ENCODE measurements at regions not wholly inside any gene's neighbourhood (a gene's known extent, or its start where the extent isn't known, plus 50 kb on each side); places are given as distances from the start of the nearest gene placed in this dataset.

DNA sequence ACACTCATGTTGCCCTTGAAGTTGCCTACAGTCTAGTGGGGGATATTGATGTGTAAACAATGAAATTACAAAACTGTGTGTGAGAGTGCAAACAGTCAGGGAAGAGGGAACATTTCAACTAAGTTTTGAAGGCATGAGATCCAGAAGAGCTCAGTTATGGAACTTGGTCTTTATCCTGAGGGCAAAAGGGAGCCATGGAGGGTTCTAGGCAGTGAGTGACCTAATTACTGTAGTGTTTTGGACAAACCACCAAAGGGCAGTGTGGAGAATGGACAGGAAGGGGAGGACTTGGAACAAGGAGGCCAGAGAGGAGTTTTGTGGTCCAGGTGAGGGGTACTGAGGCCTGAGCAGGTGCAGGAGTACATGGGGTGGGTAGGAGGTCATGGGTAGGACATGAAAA is 143.7 kb upstream of the SMIM23 start:
- FAIRE-seq (no peak), DNase-seq (ENCODE audit: insufficient read length, low spot score) (no peak)
- no peak for TF ChIP-seq POLR2A (IDR thresholded peaks at IDR 0.05; ENCODE audit: low read depth, low read length)

DNA sequence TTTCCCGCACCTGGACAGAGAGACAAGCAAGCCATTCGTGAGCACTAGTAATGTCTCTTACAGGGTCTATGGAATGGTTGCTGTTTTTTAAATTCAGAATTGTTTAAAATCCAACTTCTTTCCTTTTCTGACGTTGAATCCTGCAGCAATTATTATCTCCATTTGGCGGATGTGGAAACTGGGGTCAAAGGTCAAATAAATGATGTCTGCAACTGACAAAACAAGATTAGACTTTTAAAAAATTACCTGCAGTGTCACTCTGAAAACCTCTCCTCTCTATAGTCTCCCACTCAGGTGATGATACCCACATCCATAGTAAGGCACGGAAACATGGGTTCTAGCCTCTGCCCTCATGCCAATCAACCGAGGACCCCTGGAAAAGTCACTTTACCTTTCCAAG is 142.7 kb upstream of the SMIM23 start:
- FAIRE-seq (no peak), DNase-seq (ENCODE audit: insufficient read length, low spot score) (no peak)
- TF ChIP-seq POLR2A (IDR thresholded peaks at IDR 0.05; ENCODE audit: low read depth, low read length), result no peak

DNA sequence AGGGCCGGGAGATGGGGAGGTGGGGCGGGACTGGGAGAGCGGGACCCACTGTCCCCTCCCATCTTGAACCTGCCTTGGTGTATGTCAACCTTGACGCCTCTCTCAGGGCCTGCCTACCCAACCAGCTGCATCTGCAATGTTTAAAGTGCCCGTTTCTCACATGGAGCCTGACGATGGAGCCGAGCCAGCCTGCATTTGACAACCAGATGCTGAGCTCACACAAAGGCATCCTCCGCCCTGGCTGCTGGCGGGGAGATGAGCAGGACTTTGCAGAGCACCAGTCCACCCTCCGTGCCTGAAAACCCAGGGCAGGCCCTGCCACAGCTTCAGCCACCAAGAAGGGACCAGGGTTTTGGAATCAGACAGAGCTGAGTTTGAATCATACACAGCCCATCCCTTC is 141.1 kb upstream of the SMIM23 start:
- DNase-seq (ENCODE audit: insufficient read length, low spot score), result no peak
- TF ChIP-seq POLR2A (IDR thresholded peaks at IDR 0.05; ENCODE audit: low read depth, low read length), result no peak
- FAIRE-seq, result no peak

DNA sequence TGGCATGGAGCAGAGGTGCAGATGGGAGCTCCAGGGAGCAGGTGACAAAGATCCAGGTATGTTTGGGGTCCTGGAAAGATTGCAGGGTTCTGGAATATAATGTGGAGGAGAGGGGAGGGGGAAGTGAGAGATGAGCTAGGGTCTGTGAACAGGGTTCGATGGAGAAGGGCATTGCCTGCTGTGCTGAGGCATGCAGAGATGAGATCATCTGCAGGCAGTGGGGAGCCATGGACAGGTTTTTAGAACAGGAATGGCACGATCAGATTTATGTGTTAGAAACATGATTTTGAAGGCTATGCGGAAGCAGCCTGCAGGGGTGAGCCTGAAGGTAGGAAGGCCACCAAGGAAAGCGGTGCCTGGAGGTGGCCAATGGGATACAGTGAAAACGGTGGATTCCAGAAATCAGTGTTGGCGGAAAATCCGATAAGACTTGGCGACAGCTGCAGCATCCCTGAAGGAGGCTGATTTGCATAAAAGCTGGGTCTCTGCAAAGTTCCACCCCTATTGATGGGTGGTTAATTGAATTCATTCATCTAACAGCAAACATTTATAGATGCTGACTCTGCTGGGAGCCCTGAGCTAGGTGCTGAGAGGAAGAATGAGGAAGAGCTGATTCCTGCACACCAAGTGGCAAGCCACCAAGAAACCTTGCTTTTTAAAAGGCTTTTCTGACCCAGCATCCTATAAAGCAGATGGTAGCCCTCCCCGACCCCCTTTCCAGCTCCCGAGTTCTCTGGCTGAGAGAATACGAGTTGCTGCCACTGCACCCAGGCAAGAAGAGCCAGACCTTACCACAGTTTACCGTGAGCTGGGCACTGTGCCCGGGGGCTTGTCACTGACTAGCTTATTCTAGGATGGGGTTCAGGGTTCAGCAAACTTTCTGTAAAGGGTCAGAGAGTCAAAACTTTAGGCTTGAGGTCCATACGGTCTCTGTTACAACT is 139.2 kb upstream of the SMIM23 start:
- FAIRE-seq (no peak), DNase-seq (ENCODE audit: insufficient read length, low spot score) (no peak)
- TF ChIP-seq POLR2A (IDR thresholded peaks at IDR 0.05; ENCODE audit: low read depth, low read length), result no peak

DNA sequence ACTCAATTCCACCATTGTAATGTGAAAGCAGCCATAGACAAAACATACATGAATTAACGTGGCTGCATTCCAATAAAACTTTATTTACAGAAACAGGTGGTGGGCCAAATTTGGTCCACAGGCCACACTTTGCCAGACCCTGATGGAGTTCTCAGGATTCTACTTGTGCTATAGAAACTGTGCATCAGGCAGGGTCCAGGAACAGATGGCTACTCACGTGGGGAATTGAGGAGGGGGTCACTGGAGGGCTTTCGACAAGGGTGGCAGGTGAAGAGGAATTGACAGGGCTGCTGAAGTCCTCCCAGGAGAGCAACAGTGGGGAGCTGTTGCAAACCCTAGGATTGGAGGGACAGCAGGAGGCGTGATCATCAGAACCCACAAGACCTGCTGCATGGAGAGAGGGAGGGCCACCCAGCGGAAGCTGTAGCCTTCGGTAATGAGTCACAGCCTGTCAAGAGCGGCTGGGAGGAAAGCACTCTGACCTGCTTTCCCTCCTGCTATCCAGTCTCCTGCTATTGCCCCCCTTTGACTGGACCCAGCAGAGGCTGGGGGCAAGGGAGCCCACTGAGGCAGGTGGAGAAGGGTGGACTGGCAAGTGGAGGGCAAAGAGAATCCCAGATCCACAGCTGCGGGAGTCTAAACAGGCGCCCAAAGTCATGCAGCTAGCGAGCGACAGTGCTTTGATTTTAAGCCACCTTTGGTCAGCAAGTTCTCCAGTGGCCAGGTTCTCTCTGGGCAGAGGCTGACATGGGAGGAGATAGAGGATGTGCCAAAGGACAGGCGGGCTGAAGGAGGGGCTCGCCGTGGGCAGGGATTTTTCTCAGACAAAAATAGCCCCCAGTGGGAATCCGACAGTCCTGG is 138.3 kb upstream of the SMIM23 start:
- TF ChIP-seq POLR2A (IDR thresholded peaks at IDR 0.05; ENCODE audit: low read depth, low read length), result peak; percentile 34; the same call in 1 of the 2 replicates
- DNase-seq (ENCODE audit: insufficient read length, low spot score), result peak; percentile 92
- peak; percentile 64 for FAIRE-seq

DNA sequence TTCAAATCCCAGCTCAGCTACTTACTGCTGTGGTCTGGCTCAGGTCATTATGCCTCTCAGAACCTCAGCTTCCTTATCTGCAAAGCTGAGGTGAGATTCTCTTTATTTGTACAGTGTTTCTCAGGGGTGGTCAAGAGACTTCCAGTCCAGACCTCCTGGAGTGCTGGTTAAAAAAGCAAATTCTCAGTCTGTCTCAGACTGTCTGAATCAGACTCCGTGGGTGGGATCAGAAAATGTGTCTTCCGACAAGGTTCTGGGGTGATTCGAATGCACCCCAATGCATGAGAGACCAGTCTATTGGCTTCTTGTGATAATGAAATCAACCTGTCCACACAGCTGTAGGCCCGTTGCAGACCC is 137.7 kb upstream of the SMIM23 start:
- no peak for FAIRE-seq
- DNase-seq (ENCODE audit: insufficient read length, low spot score), result no peak
- no peak for TF ChIP-seq POLR2A (IDR thresholded peaks at IDR 0.05; ENCODE audit: low read depth, low read length)

DNA sequence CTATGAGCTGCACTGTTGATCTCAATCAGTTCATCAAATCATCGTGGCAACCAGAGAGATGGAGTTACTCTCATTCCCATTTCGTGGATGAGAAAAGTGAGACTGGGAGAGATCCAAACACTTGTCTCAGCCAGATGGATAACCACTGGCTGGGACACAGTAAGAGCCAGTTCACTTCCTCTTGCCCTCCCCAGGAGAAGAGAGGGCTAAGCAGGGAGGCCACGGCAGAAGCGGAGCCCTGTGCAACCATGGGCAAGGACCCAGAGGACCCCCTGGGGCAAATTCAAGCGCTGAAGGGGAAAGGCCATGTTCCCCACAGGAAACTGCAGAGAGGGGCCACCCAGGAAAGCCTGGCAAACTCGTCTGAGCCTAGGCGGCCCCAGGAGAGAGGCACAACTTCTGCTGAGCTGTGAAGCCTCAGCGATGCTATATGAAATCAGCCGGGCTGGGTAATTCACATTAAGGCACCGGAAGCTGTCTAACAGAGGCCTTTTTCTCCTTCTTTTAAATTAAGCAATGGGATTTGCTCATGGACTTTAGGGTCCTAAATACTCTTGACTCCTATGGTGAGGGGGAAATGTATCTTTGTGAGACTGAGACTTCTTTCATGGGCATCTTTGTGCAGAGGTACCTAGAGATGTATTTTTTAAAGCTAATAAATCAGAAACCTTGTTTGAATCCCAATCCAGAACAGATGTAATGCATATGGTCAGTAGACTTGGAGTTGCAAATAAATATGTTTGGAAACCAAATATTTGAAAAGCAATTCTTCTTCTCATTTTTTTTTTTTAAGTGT is 137.1 kb upstream of the SMIM23 start:
- DNase-seq (ENCODE audit: insufficient read length, low spot score), result no peak
- no peak for TF ChIP-seq POLR2A (IDR thresholded peaks at IDR 0.05; ENCODE audit: low read depth, low read length)
- no peak for FAIRE-seq

DNA sequence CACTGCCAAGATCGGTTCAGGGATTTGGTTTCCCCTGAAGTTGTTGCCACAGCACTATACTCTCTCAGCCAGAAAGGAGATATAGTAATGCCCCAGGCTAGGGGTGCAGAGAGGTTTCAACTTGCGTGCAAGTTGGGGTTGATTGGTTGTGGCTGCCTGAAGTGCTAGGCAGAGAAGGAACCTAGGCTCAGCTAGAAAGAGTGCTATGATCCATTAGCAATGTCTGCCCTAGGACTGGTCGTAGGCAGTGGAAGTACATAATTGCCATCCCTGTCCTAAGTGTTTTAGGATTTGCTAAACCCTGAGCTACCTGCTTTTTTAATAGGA is 136.6 kb upstream of the SMIM23 start:
- no peak for FAIRE-seq
- no peak for TF ChIP-seq POLR2A (IDR thresholded peaks at IDR 0.05; ENCODE audit: low read depth, low read length)
- DNase-seq (ENCODE audit: insufficient read length, low spot score), result no peak

DNA sequence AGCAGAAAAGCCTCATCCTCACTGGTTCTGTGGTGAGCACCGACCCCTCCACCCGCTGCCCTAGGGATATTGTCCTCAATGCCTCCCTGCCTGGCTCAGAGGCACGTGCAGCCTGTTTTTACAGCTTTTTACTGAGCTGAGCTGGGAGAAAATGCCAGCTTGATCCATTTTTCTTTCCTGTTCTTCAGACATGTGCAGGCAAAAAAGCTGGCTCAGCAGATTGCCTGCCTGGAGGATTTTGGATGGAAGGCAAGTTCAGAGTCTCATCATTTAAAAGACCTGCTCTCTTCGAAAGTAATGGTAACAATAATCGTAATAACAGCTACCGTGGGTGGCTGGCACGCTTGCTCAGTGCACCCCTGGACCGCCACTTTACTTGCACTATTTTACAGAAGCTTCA is 135.0 kb upstream of the SMIM23 start:
- DNase-seq (ENCODE audit: insufficient read length, low spot score) (no peak), FAIRE-seq (no peak)
- TF ChIP-seq POLR2A (IDR thresholded peaks at IDR 0.05; ENCODE audit: low read depth, low read length), result no peak

DNA sequence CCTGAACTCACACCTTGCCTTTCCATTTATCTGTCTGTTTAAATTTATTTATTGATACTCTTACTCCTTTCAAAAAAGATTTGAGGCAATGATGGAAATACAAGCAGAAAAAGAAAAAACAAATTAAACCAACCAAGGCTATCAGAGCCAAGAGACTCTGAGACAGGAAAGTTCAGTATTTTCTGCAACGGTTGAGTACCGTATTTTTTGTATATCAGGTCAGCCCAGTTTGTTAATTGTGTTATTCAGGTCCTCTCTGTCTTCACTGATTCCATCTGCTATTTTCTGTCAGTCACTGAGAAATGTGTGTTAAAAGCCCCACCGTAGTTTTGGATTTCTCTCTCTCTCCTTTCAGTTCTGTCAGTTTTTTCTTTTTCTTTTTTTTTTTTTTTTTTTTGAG is 134.5 kb upstream of the SMIM23 start:
- FAIRE-seq, result no peak
- DNase-seq (ENCODE audit: insufficient read length, low spot score), result no peak
- TF ChIP-seq POLR2A (IDR thresholded peaks at IDR 0.05; ENCODE audit: low read depth, low read length), result no peak

DNA sequence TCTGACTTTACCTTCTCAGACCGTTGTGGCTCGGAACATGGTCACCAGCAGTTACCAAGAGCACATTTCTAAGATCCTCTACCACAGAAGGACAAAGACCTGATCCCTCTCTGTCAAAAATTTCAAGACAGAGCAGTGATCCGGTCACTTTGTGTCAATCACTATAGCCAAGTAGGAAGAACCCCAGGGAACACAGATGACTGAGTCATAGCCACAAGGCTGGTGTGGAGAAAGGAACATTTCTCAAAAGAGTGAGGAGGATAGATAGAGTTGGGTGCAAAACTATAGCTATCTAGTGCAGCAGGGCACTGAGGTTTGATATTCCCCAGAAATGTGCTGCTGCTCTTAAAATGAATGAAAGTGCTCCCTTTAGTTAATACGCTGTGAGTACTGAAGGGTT is 130.7 kb upstream of the SMIM23 start:
- DNase-seq (ENCODE audit: insufficient read length, low spot score) (no peak), FAIRE-seq (no peak)
- TF ChIP-seq POLR2A (IDR thresholded peaks at IDR 0.05; ENCODE audit: low read depth, low read length), result no peak

DNA sequence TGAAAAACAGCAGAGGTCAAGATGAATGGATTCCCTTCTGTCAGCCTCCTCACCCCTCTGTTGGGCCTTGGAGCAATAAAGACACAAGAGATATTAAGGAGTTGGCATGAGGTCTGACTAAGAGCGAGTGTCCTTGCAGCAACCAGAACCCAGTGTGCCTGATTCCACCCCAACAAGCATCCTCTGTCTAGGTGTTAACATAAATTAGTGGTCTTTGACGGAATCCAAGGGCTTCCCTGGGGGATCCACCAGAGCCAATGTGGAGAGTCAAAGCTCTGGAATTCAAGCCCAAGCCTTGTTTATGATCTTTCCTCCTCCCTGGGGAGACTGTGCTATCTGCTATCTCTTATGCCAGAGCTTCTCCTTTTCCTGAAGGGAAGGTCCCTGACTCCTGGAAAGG is 128.1 kb upstream of the SMIM23 start:
- no peak for DNase-seq (ENCODE audit: insufficient read length, low spot score)
- no peak for FAIRE-seq
- no peak for TF ChIP-seq POLR2A (IDR thresholded peaks at IDR 0.05; ENCODE audit: low read depth, low read length)

DNA sequence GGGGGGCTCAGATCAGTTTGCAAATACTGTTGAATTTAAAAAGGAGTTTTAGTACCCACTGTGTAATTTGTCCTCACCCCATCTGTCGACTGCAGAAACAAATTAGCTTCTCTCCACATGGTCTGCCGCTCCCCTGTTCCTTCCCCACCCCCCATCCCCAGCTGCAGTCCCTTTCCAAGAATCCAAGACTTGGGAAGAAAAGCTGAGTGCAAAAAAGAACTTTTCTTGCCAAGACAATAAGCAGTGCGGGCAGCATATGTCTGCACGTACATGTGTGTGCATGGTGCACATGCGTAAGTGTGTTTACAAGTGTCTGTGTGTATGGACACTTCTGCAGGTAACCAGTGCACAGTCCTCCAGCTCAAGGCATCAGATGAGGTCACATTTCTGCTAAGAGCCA is 125.7 kb upstream of the SMIM23 start:
- no peak for DNase-seq (ENCODE audit: insufficient read length, low spot score)
- TF ChIP-seq POLR2A (IDR thresholded peaks at IDR 0.05; ENCODE audit: low read depth, low read length), result no peak

DNA sequence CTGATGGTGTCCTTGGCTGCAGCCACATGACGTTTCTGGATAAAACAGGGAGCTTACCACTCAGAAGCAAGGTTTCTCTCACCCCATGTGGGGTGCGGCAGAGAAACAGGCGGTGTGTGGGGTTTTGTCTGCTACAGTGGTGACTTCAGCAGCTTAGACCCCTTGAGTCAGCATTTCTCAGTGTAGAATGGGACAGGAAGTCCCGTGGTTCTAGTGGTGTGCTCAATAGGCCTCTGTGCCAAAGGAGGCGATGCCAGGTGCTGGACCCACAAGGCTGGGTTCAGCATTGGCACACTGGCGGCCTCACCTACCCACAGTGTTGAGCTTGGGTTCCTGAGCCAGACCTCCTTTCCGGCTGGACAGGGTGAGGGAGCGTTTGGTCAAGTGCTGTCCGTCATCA is 125.2 kb upstream of the SMIM23 start:
- no peak for TF ChIP-seq POLR2A (IDR thresholded peaks at IDR 0.05; ENCODE audit: low read depth, low read length)
- no peak for FAIRE-seq
- no peak for DNase-seq (ENCODE audit: insufficient read length, low spot score)

More for the DNA sequence above, 125.7 kb upstream of the SMIM23 start:
- FAIRE-seq, result no peak
